C1 segment of cervical spinal cord (tissue), 14 donors: ENCODE measurements at regions not wholly inside any gene's neighbourhood (a gene's known extent, or its start where the extent isn't known, plus 50 kb on each side); places are given as distances from the start of the nearest gene placed in this dataset.
"Not testable (repeated sequence)": the region's sequence is repeated elsewhere in the genome, so short reads cannot be mapped to it uniquely, and the experiment has no call there.

Experiments
- DNase-seq, 14 donors: peaks; one replicate each; lab custom pipeline; 2025; lab: John Stamatoyannopoulos, UW

GRCh38 chr13:91245288-91245687 lies 102.2 kb upstream of the MIR17HG start:
- DNase-seq, result no peak

- DNase-seq, result no peak
Observed at GRCh38 chr13:91247768-91248167, 99.7 kb upstream of the MIR17HG start.

- no peak for DNase-seq
Observed at GRCh38 chr13:91248249-91248648, 99.2 kb upstream of the MIR17HG start.

- DNase-seq, result no peak
Observed at GRCh38 chr13:91249370-91249769, 98.1 kb upstream of the MIR17HG start.

GRCh38 chr13:91249861-91250260 lies 97.6 kb upstream of the MIR17HG start:
- DNase-seq, result no peak

GRCh38 chr13:91251573-91251972 lies 95.9 kb upstream of the MIR17HG start:
- DNase-seq, result not testable (repeated sequence)

- no peak for DNase-seq
Observed at GRCh38 chr13:91264484-91264883, 83.0 kb upstream of the MIR17HG start.

GRCh38 chr13:91269237-91269636 lies 78.2 kb upstream of the MIR17HG start:
- DNase-seq, result no peak

- DNase-seq, result no peak
Observed at GRCh38 chr13:91270031-91270430, 77.5 kb upstream of the MIR17HG start.

- no peak for DNase-seq
Observed at GRCh38 chr13:91272235-91272777, 75.2 kb upstream of the MIR17HG start.

GRCh38 chr13:91273675-91274074 lies 73.8 kb upstream of the MIR17HG start:
- DNase-seq, result no peak

- DNase-seq, result no peak
Observed at GRCh38 chr13:91277013-91277676, 70.3 kb upstream of the MIR17HG start.

GRCh38 chr13:91278291-91278690 lies 69.2 kb upstream of the MIR17HG start:
- no peak for DNase-seq

GRCh38 chr13:91278888-91279287 lies 68.6 kb upstream of the MIR17HG start:
- DNase-seq, result no peak

- DNase-seq, result no peak
Observed at GRCh38 chr13:91280801-91281200, 66.7 kb upstream of the MIR17HG start.

- no peak for DNase-seq
Observed at GRCh38 chr13:91284335-91284734, 63.2 kb upstream of the MIR17HG start.

GRCh38 chr13:91286317-91286716 lies 61.2 kb upstream of the MIR17HG start:
- no peak for DNase-seq

- no peak for DNase-seq
Observed at GRCh38 chr13:91291078-91291477, 56.4 kb upstream of the MIR17HG start.

- DNase-seq, result no peak
Observed at GRCh38 chr13:91292630-91293221, 54.8 kb upstream of the MIR17HG start.

GRCh38 chr13:91295712-91296410 lies 51.6 kb upstream of the MIR17HG start:
- DNase-seq, result no peak

- no peak for DNase-seq
Observed at GRCh38 chr13:91297503-91297902, 50.0 kb upstream of the MIR17HG start.
